WTC11 (cell line): ENCODE measurements at regions not wholly inside any gene's neighbourhood (a gene's known extent, or its start where the extent isn't known, plus 50 kb on each side); places are given as distances from the start of the nearest gene placed in this dataset.

ENCODE experiments used
- ATAC-seq: fragments of 200-7000 bp; cut with Tn5 transposase; 2 replicates; pipeline ENCODE4 v1.10.0; 2021; ENCODE audit warnings: mild to moderate bottlenecking, moderate library complexity
- CTCF ChIA-PET: fragments of 300-600 bp; sonication (Branson Sonifier 250); formaldehyde crosslinking; loops from one replicate; lab custom pipeline; 2021; ENCODE audit warnings: antibody characterized with exemption; lab: Charles Lee
- POLR2A ChIA-PET: fragments of 350-600 bp; sonication (Branson Sonifier 250); formaldehyde crosslinking; loops from one replicate; lab custom pipeline; 2021; ENCODE audit warnings: antibody characterized with exemption; lab: Charles Lee
- DNase-seq: peaks from one replicate; pipeline ENCODE4 v3.0.0; 2021; ENCODE audit warnings: low spot score
- H3K27ac Mint-ChIP-seq: 2 replicates; pipeline ENCODE4 v1.8.0; 2021; ENCODE audit warnings: mixed read lengths
- H3K27me3 Mint-ChIP-seq: 2 replicates; pipeline ENCODE4 v1.8.0; 2021; ENCODE audit warnings: low read depth, mild to moderate bottlenecking, moderate library complexity, mixed read lengths
- H3K36me3 Mint-ChIP-seq: 2 replicates; pipeline ENCODE4 v1.8.0; 2021; ENCODE audit warnings: mixed read lengths
- H3K4me1 Mint-ChIP-seq: 2 replicates; pipeline ENCODE4 v1.8.0; 2022; ENCODE audit warnings: mixed read lengths
- H3K4me3 Mint-ChIP-seq: 2 replicates; pipeline ENCODE4 v1.8.0; 2021; ENCODE audit warnings: mild to moderate bottlenecking, moderate library complexity, mixed read lengths
- H3K9me3 Mint-ChIP-seq: 2 replicates; pipeline ENCODE4 v1.8.0; 2021; ENCODE audit warnings: mixed read lengths
- CBFB ChIP-seq: sonication (generic); formaldehyde crosslinking; IDR thresholded peaks from 2 replicates; pipeline ENCODE4 v1.8.1; 2022; ENCODE audit warnings: mild to moderate bottlenecking, low read depth, missing genetic modification reagents
- ELF4 ChIP-seq: sonication (generic); formaldehyde crosslinking; IDR thresholded peaks from 2 replicates; pipeline ENCODE4 v1.8.1; 2022; ENCODE audit warnings: low read depth, mild to moderate bottlenecking, moderate library complexity, missing genetic modification reagents
- ESRRA ChIP-seq: sonication (generic); formaldehyde crosslinking; IDR thresholded peaks from 2 replicates; pipeline ENCODE4 v1.8.1; 2022; ENCODE audit warnings: mild to moderate bottlenecking, missing genetic modification reagents, borderline replicate concordance
- HMGA2 ChIP-seq: fragments of 250-450 bp; sonication (Bioruptor Pico); IDR thresholded peaks from 2 replicates; pipeline ENCODE4 v1.4.0; 2021; ENCODE audit warnings: mild to moderate bottlenecking, moderate library complexity
- NR1H2 ChIP-seq: sonication (generic); formaldehyde crosslinking; IDR thresholded peaks from 2 replicates; pipeline ENCODE4 v1.9.0; 2021; ENCODE audit warnings: mild to moderate bottlenecking, moderate library complexity, missing genetic modification reagents
- NR3C1 ChIP-seq: sonication (generic); formaldehyde crosslinking; conservative IDR thresholded peaks from 2 replicates; pipeline ENCODE4 v1.8.1; 2023; ENCODE audit warnings: low read depth, mild to moderate bottlenecking, missing genetic modification reagents
- RELA ChIP-seq: sonication (generic); formaldehyde crosslinking; IDR thresholded peaks from 2 replicates; pipeline ENCODE4 v1.8.1; 2022; ENCODE audit warnings: missing genetic modification reagents, mild to moderate bottlenecking, borderline replicate concordance
- TCF7 ChIP-seq: sonication (generic); formaldehyde crosslinking; IDR thresholded peaks from 2 replicates; pipeline ENCODE4 v1.8.0; 2022; ENCODE audit warnings: mild to moderate bottlenecking, low read depth, missing genetic modification reagents, moderate library complexity
- TEAD1 ChIP-seq: sonication (generic); formaldehyde crosslinking; IDR thresholded peaks from 2 replicates; pipeline ENCODE4 v1.8.0; 2022; ENCODE audit warnings: mild to moderate bottlenecking, missing genetic modification reagents
- ZNF423 ChIP-seq: fragments of 250-450 bp; sonication (Bioruptor Pico); IDR thresholded peaks from 2 replicates; pipeline ENCODE4 v2.1.2; 2022; ENCODE audit warnings: mild to moderate bottlenecking, moderate library complexity
- TF ChIP-seq, protein P1 (sequence below): sonication (generic); formaldehyde crosslinking; IDR thresholded peaks from 2 replicates; pipeline ENCODE4 v1.8.0; 2023; ENCODE audit warnings: missing genetic modification reagents
- TF ChIP-seq, protein P2 (sequence below): sonication (generic); formaldehyde crosslinking; IDR thresholded peaks from 2 replicates; pipeline ENCODE4 v1.8.1; 2022; ENCODE audit warnings: low read depth, missing genetic modification reagents, borderline replicate concordance
- TF ChIP-seq, protein P3 (sequence below): fragments of 250-450 bp; sonication (Bioruptor Pico); IDR thresholded peaks from 2 replicates; pipeline ENCODE4 v1.9.0; 2021; ENCODE audit warnings: mild to moderate bottlenecking, borderline replicate concordance
- TF ChIP-seq, protein P4 (sequence below): sonication (generic); formaldehyde crosslinking; IDR thresholded peaks from 2 replicates; pipeline ENCODE4 v1.8.1; 2022; ENCODE audit warnings: missing genetic modification reagents, borderline replicate concordance
- TF ChIP-seq, protein P5 (sequence below): fragments of 250-450 bp; sonication (Bioruptor Pico); IDR thresholded peaks from 2 replicates; pipeline ENCODE4 v1.8.0; 2021; ENCODE audit warnings: mild to moderate bottlenecking

DNA sequence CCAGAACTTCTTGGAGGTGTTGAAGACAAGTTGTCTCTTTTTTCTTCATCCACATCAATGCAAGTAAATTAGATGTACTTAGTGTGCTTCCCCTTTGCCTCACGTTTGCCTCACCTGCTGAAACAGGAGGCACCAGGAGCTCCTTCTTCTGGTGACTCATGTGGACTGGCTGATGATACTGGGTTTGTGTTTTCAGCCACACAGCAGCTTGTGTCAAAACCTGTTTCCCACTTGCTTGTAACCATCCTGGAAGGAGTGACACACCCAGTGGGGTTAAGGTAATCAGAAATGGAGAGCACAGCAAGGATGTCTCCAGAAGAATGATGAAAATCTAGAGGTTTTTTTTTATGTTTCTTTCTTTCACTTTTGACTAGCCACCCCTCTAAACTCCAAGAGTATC is 143.3 kb upstream of the RBMS3 start:
- H3K36me3 Mint-ChIP-seq, result no peaks in the 10 kb centered on the region
- H3K4me1 Mint-ChIP-seq, result no peaks in the 10 kb centered on the region
- no peak overlapping the region for H3K27ac Mint-ChIP-seq
- ChIA-PET POLR2A (no interaction called here), CTCF (interaction anchor here (1.0 kb wide), 1 partner anchor 221 kb away, joined by 4 read pairs; no protein-coding TSS in a partner anchor)
- DNase-seq, result no peak
- TF ChIP-seq NR3C1 (CRISPR knock-in tag) (no peak), NR1H2 (CRISPR knock-in tag) (no peak)
- ATAC-seq, result no peak
- no peak overlapping the region for H3K4me3 Mint-ChIP-seq
- H3K27me3 Mint-ChIP-seq, result no peaks in the 10 kb centered on the region
- no peaks in the 10 kb centered on the region; the same call in 1 of the 2 replicates for H3K9me3 Mint-ChIP-seq

DNA sequence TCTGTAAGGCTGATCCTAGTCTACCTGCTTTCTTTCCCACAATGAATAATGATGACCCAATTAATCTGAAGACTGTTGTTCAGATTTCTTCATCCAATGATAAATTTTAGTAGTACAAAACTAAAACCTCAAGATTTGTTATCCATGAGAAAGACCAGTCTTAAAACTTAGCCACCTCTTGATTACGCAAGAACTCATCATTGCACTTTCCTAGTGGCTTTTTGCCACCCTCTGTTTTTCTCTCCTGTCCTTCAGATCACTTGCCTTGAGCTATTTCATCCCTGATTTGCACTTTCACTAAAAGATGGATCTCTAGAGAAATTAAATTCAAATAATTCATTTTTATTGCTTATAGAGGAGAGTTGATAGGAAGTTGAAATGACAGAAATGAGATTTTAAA is 142.7 kb upstream of the RBMS3 start:
- no peaks in the 10 kb centered on the region for H3K4me1 Mint-ChIP-seq
- no peak for ATAC-seq
- ChIA-PET POLR2A (no interaction called here), CTCF (interaction anchor here (1.0 kb wide), 1 partner anchor 222 kb away, joined by 4 read pairs; no protein-coding TSS in a partner anchor)
- TF ChIP-seq, protein P1, sequence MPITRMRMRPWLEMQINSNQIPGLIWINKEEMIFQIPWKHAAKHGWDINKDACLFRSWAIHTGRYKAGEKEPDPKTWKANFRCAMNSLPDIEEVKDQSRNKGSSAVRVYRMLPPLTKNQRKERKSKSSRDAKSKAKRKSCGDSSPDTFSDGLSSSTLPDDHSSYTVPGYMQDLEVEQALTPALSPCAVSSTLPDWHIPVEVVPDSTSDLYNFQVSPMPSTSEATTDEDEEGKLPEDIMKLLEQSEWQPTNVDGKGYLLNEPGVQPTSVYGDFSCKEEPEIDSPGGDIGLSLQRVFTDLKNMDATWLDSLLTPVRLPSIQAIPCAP (CRISPR knock-in tag), result no peak
- no peaks in the 10 kb centered on the region for H3K27me3 Mint-ChIP-seq
- no peaks in the 10 kb centered on the region for H3K36me3 Mint-ChIP-seq
- no peak overlapping the region for H3K4me3 Mint-ChIP-seq
- DNase-seq, result no peak
- H3K27ac Mint-ChIP-seq, result no peak overlapping the region
- H3K9me3 Mint-ChIP-seq, result no peaks in the 10 kb centered on the region; the same call in 1 of the 2 replicates

DNA sequence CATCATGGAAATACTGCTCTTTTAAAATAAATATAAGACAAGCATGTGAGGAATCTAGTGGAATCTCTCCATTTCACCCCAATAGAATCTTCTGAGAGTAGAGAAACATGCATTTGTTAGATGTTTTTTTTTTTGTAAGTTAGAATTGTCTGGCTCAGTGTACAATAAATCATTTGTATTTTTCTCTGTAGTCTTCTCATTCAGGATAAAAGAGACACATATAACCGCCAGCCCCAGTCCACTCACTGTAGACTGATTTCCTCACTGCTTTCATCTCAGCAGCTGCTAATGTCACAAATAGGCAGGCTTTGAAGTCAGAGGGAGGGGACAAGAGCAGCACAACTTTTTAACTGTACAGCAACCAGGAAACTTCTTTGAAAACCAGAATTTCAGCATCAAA is 140.2 kb upstream of the RBMS3 start:
- no peaks in the 10 kb centered on the region for H3K9me3 Mint-ChIP-seq
- H3K4me3 Mint-ChIP-seq, result no peak overlapping the region
- H3K27me3 Mint-ChIP-seq, result no peaks in the 10 kb centered on the region
- ChIA-PET CTCF (no interaction called here), POLR2A (no interaction called here)
- H3K27ac Mint-ChIP-seq, result no peak overlapping the region
- TF ChIP-seq ZNF423 (CRISPR knock-in tag) (no peak), ELF4 (CRISPR knock-in tag) (no peak), TCF7 (CRISPR knock-in tag) (no peak), CBFB (no peak), ESRRA (CRISPR knock-in tag) (no peak)
- H3K4me1 Mint-ChIP-seq, result peaks cover 15% of the 10 kb centered on the region
- H3K36me3 Mint-ChIP-seq, result no peaks in the 10 kb centered on the region
- DNase-seq, result no peak
- ATAC-seq, result no peak

DNA sequence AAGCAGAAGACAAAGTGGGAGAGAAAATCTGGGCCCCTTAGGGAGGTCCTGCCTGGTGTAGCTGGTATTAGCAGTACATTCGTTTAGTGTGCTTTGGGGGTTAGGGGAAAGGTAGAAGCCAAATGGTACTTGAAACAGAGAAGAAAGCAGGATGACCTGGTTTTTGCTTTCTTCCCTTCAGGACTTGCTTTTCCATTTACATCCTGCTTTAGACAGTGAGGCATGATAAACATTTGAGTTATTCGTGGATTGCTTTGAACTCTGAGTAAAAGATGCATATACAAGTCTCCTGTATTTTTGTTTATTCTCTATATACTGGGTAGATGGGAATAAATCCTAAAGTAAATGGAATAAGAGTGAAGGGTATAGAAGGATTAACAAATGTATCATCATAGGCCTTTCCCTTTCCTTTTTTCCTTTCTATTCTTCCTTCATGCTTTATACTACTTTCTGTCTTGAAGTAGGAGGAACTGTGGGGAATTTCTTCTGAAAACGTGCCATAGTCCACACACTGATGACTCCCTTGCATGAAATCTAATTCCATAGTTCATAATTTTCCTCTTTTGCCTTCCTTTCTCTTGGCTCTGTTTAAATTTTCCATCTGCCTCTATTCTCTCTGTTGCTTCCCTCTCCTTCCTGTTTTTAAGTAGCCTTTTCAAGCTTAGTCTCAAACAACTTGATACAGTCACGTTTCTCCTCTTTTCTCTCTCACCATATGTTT is 139.5 kb upstream of the RBMS3 start:
- no peaks in the 10 kb centered on the region for H3K9me3 Mint-ChIP-seq
- H3K4me1 Mint-ChIP-seq, result peaks cover 20% of the 10 kb centered on the region
- H3K27me3 Mint-ChIP-seq, result peaks cover 2% of the 10 kb centered on the region; the same call in 1 of the 2 replicates
- TF ChIP-seq HMGA2 (CRISPR knock-in tag), result no peak
- no peak for TF ChIP-seq TEAD1
- TF ChIP-seq, protein P2, sequence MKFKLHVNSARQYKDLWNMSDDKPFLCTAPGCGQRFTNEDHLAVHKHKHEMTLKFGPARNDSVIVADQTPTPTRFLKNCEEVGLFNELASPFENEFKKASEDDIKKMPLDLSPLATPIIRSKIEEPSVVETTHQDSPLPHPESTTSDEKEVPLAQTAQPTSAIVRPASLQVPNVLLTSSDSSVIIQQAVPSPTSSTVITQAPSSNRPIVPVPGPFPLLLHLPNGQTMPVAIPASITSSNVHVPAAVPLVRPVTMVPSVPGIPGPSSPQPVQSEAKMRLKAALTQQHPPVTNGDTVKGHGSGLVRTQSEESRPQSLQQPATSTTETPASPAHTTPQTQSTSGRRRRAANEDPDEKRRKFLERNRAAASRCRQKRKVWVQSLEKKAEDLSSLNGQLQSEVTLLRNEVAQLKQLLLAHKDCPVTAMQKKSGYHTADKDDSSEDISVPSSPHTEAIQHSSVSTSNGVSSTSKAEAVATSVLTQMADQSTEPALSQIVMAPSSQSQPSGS, result no peak
- no peaks in the 10 kb centered on the region for H3K36me3 Mint-ChIP-seq
- POLR2A ChIA-PET, result no interaction called here
- H3K27ac Mint-ChIP-seq, result no peak overlapping the region
- no peak for ATAC-seq
- H3K4me3 Mint-ChIP-seq, result no peak overlapping the region
- DNase-seq, result no peak
- CTCF ChIA-PET, result interaction anchor here (1.4 kb wide), 1 partner anchor 225 kb away, joined by 5 read pairs; no protein-coding TSS in a partner anchor

DNA sequence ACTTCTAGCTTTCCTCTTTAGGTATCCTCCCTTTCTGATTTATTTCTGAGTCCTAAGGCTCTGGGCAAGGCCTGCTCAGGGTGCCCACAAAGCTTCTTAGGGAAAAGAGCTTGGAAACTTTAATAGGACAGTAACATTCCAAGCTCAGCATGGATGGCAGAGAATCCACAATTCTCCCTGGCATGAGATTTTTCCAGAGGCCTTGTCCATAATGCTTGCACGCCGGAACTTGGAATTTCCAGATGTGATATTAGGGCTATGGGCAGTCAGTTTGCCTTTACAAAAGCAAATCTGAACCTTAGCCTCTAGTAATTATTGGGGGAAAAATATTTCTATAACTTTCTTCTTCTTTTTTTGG is 139.0 kb upstream of the RBMS3 start:
- Mint-ChIP-seq H3K36me3 (no peaks in the 10 kb centered on the region), H3K9me3 (no peaks in the 10 kb centered on the region), H3K4me1 (peaks cover 20% of the 10 kb centered on the region), H3K27ac (no peak overlapping the region), H3K4me3 (no peak overlapping the region), H3K27me3 (peaks cover 2% of the 10 kb centered on the region; the same call in 1 of the 2 replicates)
- ATAC-seq (peak; percentile 45), DNase-seq (no peak)
- ChIA-PET POLR2A (no interaction called here), CTCF (interaction anchor here (1.4 kb wide), 1 partner anchor 225 kb away, joined by 5 read pairs; no protein-coding TSS in a partner anchor)
- TF ChIP-seq, protein P3, sequence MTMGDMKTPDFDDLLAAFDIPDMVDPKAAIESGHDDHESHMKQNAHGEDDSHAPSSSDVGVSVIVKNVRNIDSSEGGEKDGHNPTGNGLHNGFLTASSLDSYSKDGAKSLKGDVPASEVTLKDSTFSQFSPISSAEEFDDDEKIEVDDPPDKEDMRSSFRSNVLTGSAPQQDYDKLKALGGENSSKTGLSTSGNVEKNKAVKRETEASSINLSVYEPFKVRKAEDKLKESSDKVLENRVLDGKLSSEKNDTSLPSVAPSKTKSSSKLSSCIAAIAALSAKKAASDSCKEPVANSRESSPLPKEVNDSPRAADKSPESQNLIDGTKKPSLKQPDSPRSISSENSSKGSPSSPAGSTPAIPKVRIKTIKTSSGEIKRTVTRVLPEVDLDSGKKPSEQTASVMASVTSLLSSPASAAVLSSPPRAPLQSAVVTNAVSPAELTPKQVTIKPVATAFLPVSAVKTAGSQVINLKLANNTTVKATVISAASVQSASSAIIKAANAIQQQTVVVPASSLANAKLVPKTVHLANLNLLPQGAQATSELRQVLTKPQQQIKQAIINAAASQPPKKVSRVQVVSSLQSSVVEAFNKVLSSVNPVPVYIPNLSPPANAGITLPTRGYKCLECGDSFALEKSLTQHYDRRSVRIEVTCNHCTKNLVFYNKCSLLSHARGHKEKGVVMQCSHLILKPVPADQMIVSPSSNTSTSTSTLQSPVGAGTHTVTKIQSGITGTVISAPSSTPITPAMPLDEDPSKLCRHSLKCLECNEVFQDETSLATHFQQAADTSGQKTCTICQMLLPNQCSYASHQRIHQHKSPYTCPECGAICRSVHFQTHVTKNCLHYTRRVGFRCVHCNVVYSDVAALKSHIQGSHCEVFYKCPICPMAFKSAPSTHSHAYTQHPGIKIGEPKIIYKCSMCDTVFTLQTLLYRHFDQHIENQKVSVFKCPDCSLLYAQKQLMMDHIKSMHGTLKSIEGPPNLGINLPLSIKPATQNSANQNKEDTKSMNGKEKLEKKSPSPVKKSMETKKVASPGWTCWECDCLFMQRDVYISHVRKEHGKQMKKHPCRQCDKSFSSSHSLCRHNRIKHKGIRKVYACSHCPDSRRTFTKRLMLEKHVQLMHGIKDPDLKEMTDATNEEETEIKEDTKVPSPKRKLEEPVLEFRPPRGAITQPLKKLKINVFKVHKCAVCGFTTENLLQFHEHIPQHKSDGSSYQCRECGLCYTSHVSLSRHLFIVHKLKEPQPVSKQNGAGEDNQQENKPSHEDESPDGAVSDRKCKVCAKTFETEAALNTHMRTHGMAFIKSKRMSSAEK, result no peak
- TF ChIP-seq, protein P4, sequence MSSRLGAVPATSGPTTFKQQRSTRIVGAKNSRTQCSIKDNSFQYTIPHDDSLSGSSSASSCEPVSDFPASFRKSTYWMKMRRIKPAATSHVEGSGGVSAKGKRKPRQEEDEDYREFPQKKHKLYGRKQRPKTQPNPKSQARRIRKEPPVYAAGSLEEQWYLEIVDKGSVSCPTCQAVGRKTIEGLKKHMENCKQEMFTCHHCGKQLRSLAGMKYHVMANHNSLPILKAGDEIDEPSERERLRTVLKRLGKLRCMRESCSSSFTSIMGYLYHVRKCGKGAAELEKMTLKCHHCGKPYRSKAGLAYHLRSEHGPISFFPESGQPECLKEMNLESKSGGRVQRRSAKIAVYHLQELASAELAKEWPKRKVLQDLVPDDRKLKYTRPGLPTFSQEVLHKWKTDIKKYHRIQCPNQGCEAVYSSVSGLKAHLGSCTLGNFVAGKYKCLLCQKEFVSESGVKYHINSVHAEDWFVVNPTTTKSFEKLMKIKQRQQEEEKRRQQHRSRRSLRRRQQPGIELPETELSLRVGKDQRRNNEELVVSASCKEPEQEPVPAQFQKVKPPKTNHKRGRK, result no peak
- no peak for TF ChIP-seq RELA (CRISPR knock-in tag)
- TF ChIP-seq, protein P5, sequence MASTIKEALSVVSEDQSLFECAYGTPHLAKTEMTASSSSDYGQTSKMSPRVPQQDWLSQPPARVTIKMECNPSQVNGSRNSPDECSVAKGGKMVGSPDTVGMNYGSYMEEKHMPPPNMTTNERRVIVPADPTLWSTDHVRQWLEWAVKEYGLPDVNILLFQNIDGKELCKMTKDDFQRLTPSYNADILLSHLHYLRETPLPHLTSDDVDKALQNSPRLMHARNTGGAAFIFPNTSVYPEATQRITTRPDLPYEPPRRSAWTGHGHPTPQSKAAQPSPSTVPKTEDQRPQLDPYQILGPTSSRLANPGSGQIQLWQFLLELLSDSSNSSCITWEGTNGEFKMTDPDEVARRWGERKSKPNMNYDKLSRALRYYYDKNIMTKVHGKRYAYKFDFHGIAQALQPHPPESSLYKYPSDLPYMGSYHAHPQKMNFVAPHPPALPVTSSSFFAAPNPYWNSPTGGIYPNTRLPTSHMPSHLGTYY (CRISPR knock-in tag), result no peak
- TF ChIP-seq, all 79 proteins: peak for 0
